NCI-H2196 (cell line): ENCODE measurements at regions not wholly inside any gene's neighbourhood (a gene's known extent, or its start where the extent isn't known, plus 50 kb on each side); places are given as distances from the start of the nearest gene placed in this dataset.

Experiments used
- DNase-seq: peaks from one replicate; lab custom pipeline; 2025; ENCODE audit not compliant: unreplicated experiment; lab: John Stamatoyannopoulos, UW

DNA sequence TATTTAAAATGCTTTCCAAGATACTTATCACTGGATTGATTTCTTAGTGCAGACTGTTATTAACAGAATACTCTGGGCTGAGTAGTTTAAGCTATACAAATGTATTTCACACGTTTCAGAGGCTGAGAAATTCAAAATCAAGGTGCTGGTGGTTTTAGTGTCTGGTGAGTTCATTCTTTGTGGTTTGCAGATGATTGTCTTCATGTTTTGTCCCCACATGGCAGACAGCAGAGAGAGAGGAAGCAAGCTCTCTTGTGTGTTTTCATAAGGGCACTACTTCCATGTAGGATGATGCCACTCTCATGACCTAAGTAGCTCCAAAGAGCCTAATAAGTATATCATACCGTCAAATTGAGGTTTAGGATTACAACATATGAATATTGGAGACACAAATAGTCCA is 1348.9 kb upstream of the FLRT2 start:
- no peak for DNase-seq

DNA sequence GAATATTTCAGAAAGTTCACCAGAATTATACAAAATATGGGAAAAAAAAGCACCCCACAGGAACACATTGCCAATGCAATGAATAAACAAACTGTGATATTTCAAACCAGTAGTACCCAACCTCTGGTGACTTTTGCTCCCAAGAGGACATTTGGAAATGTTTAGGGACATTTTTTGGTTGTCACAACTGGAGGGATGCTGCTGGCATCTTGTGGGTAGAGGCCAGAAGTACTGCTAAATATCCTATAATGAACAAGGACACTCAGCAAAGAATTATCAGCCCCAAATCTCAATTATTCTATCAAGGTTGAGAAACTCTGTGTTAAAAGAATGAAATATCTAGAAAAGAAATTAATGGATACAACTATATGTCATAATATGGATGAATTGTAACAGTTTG is 1334.4 kb upstream of the FLRT2 start:
- no peak for DNase-seq

GRCh38 chr14:84197704-84198103 is 1332.2 kb upstream of the FLRT2 start:
- no peak for DNase-seq

GRCh38 chr14:84202486-84202885 is 1327.5 kb upstream of the FLRT2 start:
- no peak for DNase-seq

DNA sequence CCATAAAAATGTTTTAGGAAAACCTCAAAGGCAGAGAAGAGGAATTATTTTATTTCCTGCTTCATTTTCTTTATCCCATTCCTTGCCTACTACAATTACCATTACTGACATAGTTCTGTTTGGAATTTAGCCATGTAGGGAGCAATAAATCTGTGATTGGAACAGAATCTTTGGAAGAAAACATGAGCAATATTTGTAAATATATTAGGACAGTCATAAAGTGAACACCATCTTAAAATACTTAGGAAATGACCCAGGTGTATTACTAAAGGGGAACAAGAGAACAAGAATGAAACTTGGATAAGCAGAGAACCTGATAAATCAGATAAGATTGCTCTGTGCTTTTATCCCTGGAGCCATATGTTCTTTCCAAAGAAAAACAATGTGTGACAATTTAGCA is 1326.0 kb upstream of the FLRT2 start:
- DNase-seq: no peak

DNA sequence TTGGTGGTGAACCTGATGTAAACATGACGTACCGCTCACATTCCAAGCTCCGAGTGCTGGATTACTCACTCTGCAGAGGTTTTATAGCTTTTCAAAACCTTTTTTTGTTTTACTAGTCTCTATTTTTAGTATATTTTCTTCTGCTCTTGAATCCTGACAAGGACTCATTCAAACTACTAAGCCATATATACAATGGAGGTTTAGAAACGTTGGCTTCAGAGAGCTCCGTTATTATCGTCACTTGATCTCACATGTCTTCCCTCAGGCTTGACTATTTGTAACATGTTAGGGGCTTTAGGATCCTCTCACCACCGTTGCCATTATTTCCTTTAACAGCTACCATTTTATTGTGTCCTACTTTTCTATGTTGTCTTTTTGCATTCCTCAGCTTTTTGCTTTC is 1321.5 kb upstream of the FLRT2 start:
- DNase-seq: no peak

DNA sequence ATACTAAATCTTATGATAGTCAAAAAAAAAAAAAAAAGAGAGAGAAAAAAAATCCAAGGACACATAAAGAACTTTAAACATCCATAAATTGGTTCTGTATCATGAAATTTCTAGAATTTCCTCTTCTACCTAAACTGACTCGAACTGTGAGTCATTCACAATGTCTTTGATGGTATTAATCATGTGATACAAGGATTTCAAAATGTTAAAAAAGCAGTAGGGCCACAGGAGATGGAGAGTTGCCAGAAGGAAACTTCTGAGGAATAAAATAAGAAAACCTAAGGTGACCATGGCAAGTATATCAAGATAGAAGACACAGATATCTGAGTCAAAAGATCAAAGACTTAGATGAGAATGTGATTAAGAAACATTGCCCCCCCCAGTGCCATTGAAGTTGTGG is 1320.9 kb upstream of the FLRT2 start:
- DNase-seq: no peak

DNA sequence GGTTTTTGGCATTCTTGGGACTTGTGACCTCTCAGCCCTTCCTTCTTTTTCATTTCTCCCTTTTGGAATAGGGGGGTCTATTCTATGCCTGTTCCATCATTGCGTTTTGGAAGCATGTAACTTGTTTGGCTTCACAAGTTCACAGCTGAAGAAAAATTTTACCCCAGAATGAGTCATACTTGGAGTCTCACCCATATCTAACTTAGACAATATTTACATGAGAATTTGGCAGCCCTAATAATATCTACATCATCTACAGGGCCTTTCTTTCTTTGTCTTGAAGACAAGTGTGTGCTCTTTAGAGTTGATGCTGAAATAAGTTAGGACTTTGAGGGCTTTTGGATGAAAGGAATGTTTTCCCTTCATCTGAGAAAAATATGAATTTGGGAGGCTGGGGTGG is 1312.9 kb upstream of the FLRT2 start:
- no peak for DNase-seq

GRCh38 chr14:84225268-84225667 is 1304.7 kb upstream of the FLRT2 start:
- no peak for DNase-seq

- DNase-seq: no peak
Observed at GRCh38 chr14:84228702-84229101, 1301.2 kb upstream of the FLRT2 start.

DNA sequence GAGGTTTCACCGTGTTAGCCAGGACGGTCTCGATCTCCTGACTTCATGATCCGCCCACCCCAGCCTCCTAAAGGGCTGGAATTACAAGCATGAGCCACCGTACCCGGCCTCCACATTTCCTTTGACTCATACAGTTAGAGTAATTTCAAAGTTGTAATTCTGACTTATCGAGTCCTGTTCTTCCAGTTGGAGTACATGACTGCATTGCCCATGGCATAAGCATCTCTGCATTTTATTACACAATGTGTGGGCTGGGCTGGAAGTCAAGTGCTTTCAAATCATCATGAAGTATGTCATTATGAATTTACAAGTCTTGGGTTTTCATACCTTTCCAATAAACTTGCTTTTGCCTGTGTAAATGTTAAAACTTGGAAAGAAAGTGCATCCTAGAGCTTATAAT is 1295.7 kb upstream of the FLRT2 start:
- no peak for DNase-seq

DNA sequence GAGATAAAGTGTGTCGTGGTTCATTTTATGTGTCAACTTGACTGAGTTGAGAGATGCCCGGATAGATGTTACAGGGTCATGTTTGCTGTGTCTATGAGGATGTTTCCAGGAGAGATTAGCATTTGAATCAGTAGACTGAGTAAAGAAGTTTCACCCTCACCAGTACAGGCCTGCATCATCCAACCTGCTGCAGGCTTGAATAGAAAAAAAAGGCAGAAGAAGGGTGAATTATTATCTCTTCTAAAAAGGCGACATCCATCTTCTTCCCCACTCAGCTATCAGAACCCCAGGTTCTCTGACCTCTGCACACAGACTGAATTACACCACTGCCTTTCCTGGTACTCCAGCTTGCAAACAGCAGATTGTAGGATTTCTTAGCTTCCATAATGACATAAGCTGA is 1293.7 kb upstream of the FLRT2 start:
- no peak for DNase-seq

DNA sequence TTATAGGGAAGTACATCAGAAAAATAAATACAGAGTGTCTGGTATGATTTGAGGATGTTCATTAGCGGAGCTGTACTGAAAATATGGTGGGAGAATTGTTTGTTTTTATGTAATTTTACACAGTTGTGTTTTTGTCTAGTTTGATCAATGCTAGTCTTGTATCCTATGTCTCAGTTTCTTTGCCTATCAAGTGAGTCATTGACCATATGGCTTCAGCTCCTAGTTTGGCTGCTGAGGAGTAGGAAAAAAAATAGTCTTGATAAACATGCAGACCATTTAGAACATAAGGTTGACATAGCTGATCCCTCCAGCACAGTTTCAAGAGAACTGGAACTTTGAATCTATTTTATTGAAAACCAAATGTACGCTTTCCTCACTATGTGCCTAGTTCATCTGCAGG is 1292.1 kb upstream of the FLRT2 start:
- no peak for DNase-seq

DNA sequence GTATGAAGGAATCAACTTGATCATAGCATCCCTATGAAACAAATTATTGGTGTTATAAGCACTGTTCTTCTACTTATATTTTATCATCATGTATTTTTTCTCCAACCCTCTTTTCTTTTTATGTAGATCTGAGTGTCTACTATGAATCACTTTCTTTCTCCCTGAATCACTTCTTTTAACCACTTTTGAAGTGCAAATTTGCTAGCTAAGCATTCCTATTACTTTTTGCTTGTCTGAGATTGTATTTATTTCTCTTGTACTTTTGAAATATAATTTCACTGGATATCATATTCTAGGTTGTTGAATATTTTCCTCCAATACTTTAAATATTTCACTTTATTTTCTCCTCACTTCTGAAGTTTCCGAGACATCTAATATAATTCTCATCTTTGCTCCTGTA is 1282.3 kb upstream of the FLRT2 start:
- DNase-seq: no peak

DNA sequence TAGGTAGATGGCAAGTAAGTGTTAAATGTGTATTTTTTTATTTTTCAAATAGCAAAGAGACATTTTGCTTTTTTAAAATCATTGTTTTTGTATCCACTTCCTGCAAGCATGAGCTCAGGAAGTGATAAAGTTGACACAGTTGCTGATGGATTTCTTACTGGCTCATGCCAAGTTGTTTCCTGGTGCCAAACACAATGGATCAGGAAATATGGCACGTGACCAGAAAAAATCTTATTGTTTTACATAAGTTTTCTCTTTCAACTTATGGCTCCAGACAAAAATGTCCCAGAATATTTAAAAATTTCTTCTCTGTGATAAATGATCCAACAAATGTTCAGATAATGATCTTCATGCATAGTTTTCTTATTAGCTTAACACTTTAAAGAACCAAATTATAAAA is 1279.1 kb upstream of the FLRT2 start:
- no peak for DNase-seq

- no peak for DNase-seq
Observed at GRCh38 chr14:84251411-84252115, 1278.4 kb upstream of the FLRT2 start.

- no peak for DNase-seq
Observed at GRCh38 chr14:84252706-84253105, 1277.2 kb upstream of the FLRT2 start.

GRCh38 chr14:84253326-84253725 is 1276.6 kb upstream of the FLRT2 start:
- no peak for DNase-seq

- DNase-seq: no peak
Observed at GRCh38 chr14:84254290-84254689, 1275.7 kb upstream of the FLRT2 start.

DNA sequence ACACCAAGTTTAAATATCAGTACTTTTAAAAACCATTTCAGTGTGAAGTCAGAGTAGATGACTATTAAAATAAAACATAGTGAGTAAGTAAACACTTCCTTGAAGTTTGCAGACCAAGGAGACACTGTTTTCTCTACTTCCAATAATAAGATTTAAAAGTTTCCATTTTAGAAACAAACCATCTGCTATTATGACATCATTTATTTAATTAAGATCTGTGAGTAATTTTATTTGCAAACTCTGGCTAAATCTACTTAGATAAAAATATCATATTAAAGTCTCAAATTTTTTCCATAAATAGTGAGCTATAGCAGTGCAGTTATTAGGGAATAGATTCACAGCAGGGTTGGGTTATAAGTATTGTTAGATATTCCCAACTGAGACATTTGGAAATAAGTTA is 1267.0 kb upstream of the FLRT2 start:
- no peak for DNase-seq

GRCh38 chr14:84272290-84272721 is 1257.6 kb upstream of the FLRT2 start:
- no peak for DNase-seq

GRCh38 chr14:84273181-84273580 is 1256.8 kb upstream of the FLRT2 start:
- no peak for DNase-seq

DNA sequence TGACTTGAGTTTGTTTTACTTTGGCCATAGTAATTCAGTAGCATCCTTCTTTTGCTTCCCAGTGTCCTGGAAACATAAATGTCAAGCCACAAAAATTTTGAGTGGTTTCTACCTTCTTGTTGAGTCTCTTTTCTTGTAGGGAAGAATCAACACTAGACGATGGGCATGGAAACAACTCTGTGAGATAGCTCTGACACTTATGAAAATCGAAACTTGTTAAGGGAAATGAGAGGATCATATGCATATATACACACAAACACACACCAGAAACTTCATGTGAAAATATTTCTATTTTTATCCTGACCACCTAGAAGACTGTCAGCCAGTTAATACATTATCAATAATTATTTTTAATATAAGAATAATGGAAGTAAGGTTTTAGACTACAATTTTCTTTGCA is 1247.3 kb upstream of the FLRT2 start:
- no peak for DNase-seq
